Uterus (tissue), 2 donors: ENCODE measurements at regions not wholly inside any gene's neighbourhood (a gene's known extent, or its start where the extent isn't known, plus 50 kb on each side); places are given as distances from the start of the nearest gene placed in this dataset.

Experiments
- POLR2A ChIP-seq, 2 donors: fragments of 450-650 bp; IDR thresholded peaks; one replicate each; pipeline ENCODE4 v1.6.1; 2016; ENCODE audit warnings: antibody characterized with exemption in 2 of 2, mild to moderate bottlenecking in 1 of 2, moderate library complexity in 1 of 2
- TF ChIP-seq, protein P1 (sequence below), 4 experiments: fragments of 200-600 bp in 2 of 4; fragments of 450-650 bp in 2 of 4; sonication (generic) in 2 of 4; IDR thresholded peaks; one replicate each; pipeline ENCODE4 v1.5.1; 2016 to 2019; ENCODE audit warnings: antibody characterized with exemption in 4 of 4, mild to moderate bottlenecking in 2 of 4, moderate library complexity in 1 of 4

DNA sequence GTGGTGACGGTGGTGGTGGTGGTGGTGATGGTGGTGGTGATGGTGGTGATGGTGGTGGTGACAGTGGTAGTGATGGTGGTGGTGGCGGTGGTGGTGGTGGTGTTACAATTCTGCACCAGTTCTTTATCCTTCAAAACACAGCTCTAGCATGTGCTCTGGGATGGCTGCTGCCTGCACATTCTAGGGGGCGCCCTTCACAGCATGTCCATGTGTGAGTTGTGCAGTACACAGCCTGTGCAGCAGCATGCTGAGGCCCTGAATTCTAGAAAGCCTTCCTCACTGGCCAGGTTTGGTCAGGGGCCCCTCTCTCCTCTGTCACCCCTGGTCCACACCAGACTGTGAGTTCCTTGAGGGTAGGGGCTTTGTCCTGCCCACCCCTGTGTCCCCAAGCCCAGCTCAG lies 67.7 kb downstream of the MATN1 start:
- no peak for TF ChIP-seq POLR2A (IDR thresholded peaks at IDR 0.05)
- TF ChIP-seq, protein P1, sequence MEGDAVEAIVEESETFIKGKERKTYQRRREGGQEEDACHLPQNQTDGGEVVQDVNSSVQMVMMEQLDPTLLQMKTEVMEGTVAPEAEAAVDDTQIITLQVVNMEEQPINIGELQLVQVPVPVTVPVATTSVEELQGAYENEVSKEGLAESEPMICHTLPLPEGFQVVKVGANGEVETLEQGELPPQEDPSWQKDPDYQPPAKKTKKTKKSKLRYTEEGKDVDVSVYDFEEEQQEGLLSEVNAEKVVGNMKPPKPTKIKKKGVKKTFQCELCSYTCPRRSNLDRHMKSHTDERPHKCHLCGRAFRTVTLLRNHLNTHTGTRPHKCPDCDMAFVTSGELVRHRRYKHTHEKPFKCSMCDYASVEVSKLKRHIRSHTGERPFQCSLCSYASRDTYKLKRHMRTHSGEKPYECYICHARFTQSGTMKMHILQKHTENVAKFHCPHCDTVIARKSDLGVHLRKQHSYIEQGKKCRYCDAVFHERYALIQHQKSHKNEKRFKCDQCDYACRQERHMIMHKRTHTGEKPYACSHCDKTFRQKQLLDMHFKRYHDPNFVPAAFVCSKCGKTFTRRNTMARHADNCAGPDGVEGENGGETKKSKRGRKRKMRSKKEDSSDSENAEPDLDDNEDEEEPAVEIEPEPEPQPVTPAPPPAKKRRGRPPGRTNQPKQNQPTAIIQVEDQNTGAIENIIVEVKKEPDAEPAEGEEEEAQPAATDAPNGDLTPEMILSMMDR (IDR thresholded peaks at IDR 0.05), result no peak
